ENCODE measurements at regions not wholly inside any gene's neighbourhood (a gene's known extent, or its start where the extent isn't known, plus 50 kb on each side); places are given as distances from the start of the nearest gene placed in this dataset.

GRCh38 chr3:25086721-25087120 is 341.3 kb upstream of the RARB start:
- TF ChIP-seq MYC (IDR thresholded peaks at IDR 0.05; ENCODE audit: insufficient read depth, insufficient read length, insufficient replicate concordance, low read length, severe bottlenecking) (no peak), RAD51 (IDR thresholded peaks at IDR 0.05) (no peak), RCOR1 (conservative IDR thresholded peaks at IDR 0.05; ENCODE audit: low read depth, low read length) (no peak), POLR2A (IDR thresholded peaks at IDR 0.05; ENCODE audit: low read depth, low read length) (no peak), CTCF (IDR thresholded peaks at IDR 0.05 in 2 of 3, conservative IDR thresholded peaks at IDR 0.05 in 1 of 3; ENCODE audit: control insufficient read depth in 2 of 3, extremely low read depth in 1 of 3, insufficient read depth in 1 of 3, low read depth in 3 of 3, low read length in 3 of 3) (no peak), EZH2 (IDR thresholded peaks at IDR 0.05; ENCODE audit: borderline replicate concordance, control insufficient read depth, low read depth, low read length) (no peak), IKZF1 (conservative IDR thresholded peaks at IDR 0.05) (no peak), YY1 (IDR thresholded peaks at IDR 0.05; ENCODE audit: low read depth, low read length) (no peak), NBN (IDR thresholded peaks at IDR 0.05) (no peak)

Measured in GM12878 (cell line).